Activated naive CD4-positive, alpha-beta T cell treated with anti-CD3 and anti-CD28 coated beads, Interleukin-2, amount 10 ng/mL, durations not matched to agents 7 days and 5 days (primary cell): ENCODE measurements at regions not wholly inside any gene's neighbourhood (a gene's known extent, or its start where the extent isn't known, plus 50 kb on each side); places are given as distances from the start of the nearest gene placed in this dataset.

Experiments used
- CTCF ChIA-PET: fragments of 350-600 bp; sonication (Branson Sonifier 250); formaldehyde crosslinking; loops from one replicate; lab custom pipeline; 2021; ENCODE audit warnings: antibody characterized with exemption; lab: Charles Lee
- DNase-seq: peaks from one replicate; pipeline ENCODE4 v3.0.0-alpha.2; 2020
- H3K27ac Mint-ChIP-seq: one replicate; pipeline ENCODE4 v1.8.0; 2021; ENCODE audit warnings: mild to moderate bottlenecking, moderate library complexity, mixed read lengths
- H3K27me3 Mint-ChIP-seq: one replicate; pipeline ENCODE4 v1.8.0; 2021; ENCODE audit warnings: mild to moderate bottlenecking, mixed read lengths
- H3K36me3 Mint-ChIP-seq: one replicate; pipeline ENCODE4 v1.8.0; 2021; ENCODE audit warnings: mixed read lengths
- H3K4me1 Mint-ChIP-seq: one replicate; pipeline ENCODE4 v1.8.0; 2021; ENCODE audit warnings: mixed read lengths
- H3K4me3 Mint-ChIP-seq: one replicate; pipeline ENCODE4 v1.8.0; 2021; ENCODE audit warnings: mild to moderate bottlenecking, moderate library complexity, mixed read lengths
- H3K9me3 Mint-ChIP-seq: one replicate; pipeline ENCODE4 v1.8.0; 2021; ENCODE audit warnings: mixed read lengths

DNA sequence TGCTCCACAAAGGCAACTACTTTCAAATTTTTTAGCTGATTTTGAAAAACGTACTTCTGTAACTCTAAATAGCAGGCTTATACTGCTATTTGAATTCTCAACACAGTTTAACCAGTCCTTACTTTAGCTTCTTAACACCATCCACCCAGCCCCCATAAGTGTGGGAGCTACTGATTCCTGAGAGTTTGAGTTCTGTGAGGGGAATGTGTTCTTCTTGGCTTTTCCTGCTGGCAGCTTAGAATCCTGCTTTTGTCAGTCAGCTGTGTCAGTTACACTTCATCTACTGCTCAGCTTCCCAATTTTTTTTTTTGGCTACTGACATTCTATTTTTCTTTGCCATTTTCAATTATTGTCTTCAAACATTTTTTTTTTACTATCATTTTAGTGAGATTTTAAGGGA is 440.4 kb downstream of the INSC start:
- no peaks in the 10 kb centered on the region for H3K9me3 Mint-ChIP-seq
- H3K36me3 Mint-ChIP-seq: no peaks in the 10 kb centered on the region
- H3K4me3 Mint-ChIP-seq: no peak overlapping the region
- H3K27ac Mint-ChIP-seq: no peak overlapping the region
- no peaks in the 10 kb centered on the region for H3K4me1 Mint-ChIP-seq
- H3K27me3 Mint-ChIP-seq: no peaks in the 10 kb centered on the region
- CTCF ChIA-PET: no interaction called here
- no peak for DNase-seq

DNA sequence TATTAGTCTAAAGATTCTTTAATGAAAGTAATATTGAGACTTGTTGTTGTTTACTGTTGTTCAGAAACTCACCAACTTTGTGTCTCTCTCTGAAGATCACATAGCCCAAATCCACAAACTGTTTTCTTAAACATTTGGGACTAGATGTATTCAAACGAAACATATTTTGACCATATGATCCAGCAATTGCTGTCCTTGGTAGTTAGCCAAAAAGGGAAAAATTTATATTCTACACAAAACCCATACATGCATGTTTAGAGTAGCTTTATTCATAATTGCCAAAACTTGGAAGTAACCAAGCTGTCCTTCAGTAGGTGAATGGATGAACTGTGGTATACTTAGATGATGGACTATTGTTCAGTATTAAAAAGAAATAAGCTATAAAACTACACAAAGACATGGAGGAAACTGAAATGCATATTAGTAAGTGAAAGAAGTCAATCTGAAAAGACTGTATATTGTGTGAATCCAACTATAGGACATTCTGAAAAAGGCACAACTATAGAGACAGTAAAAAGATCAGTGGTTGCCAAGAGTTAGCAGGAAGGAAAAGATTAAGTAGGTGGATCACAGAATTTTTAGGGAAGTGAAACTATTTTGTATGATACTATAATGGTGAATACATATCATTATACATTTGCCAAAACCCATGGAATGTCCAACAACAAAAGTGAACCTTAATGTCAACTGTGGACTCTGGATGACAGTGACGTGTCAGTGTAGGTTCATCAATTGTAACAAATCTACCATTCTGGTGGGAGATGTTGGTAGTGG is 442.9 kb downstream of the INSC start:
- no peak for DNase-seq
- H3K27me3 Mint-ChIP-seq: no peaks in the 10 kb centered on the region
- CTCF ChIA-PET: no interaction called here
- no peaks in the 10 kb centered on the region for H3K9me3 Mint-ChIP-seq
- no peak overlapping the region for H3K4me3 Mint-ChIP-seq
- H3K4me1 Mint-ChIP-seq: no peaks in the 10 kb centered on the region
- no peak overlapping the region for H3K27ac Mint-ChIP-seq
- no peaks in the 10 kb centered on the region for H3K36me3 Mint-ChIP-seq

DNA sequence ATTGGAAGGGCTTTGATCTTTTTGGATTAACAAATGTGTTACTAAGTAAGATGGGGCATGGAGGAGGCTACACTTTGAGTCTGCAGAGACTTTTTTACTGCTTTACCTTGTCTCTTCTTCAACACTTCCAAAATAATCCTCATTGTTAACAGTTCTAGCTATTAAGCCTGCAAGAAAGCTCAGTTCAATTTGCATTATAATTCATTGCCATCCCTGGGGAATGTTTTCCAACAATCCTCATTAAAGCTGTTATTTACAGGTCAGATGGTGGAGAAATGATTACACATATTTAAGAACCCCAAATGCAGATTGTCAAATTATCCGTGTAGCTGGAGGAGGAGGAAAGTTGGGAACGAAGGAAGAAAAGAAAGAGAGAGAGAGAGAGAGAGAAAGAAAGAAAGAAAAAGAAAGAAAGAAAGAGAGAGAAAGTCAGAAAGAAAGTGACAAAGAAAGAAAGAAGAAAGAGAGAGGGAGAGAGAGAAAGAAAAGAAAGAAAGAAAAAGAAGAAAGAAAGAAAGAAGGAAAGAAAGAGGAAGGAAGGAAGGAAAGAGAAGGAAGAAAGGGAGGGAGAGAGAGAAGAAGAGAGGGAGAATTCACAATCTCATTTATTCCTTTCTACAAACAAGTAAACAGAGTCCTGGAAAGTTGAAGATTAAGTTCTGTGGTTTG is 443.9 kb downstream of the INSC start:
- Mint-ChIP-seq H3K27me3 (no peaks in the 10 kb centered on the region), H3K4me3 (no peak overlapping the region), H3K4me1 (no peaks in the 10 kb centered on the region), H3K27ac (no peak overlapping the region), H3K36me3 (no peaks in the 10 kb centered on the region), H3K9me3 (no peaks in the 10 kb centered on the region)
- CTCF ChIA-PET: no interaction called here
- DNase-seq: no peak

DNA sequence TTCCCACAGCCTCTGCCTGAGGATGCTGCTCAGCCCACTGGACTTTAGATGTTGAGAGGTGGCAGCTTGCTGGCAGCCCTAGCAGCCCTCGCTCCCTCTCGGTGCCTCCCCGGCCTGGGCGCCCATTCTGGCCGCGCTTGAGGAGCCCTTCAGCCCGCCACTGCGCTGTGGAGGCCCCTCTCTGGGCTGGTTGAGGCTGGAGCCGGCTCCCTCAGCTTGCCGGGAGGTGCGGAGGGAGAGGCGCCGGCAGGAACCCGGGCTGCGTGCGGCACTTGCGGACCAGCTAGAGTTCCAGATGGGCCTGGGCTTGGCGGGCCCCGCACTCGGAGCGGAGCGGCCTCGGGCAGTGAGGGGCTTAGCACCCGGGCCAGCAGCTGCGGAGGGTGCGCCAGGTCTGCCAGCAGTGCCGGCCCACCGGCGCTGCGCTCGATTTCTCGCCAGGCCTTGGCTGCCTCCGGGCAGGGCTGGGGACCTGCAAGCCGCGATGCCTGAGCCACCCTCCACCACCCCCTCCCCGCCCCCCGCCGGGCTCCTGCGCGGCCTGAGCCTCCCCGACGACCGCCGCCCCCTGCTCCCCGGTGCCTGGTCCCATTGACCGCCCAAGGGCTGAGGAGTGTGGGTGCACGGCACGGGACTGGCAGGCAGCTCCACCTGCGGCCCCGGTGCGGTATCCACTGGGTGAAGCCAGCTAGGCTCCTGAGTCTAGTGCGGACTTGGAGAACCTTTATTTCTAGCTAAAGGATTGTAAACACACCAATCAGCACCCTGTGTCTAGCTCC is 446.2 kb downstream of the INSC start:
- no peak for DNase-seq
- H3K4me1 Mint-ChIP-seq: no peaks in the 10 kb centered on the region
- no peak overlapping the region for H3K27ac Mint-ChIP-seq
- CTCF ChIA-PET: no interaction called here
- no peaks in the 10 kb centered on the region for H3K9me3 Mint-ChIP-seq
- H3K36me3 Mint-ChIP-seq: no peaks in the 10 kb centered on the region
- H3K27me3 Mint-ChIP-seq: no peaks in the 10 kb centered on the region
- no peak overlapping the region for H3K4me3 Mint-ChIP-seq

DNA sequence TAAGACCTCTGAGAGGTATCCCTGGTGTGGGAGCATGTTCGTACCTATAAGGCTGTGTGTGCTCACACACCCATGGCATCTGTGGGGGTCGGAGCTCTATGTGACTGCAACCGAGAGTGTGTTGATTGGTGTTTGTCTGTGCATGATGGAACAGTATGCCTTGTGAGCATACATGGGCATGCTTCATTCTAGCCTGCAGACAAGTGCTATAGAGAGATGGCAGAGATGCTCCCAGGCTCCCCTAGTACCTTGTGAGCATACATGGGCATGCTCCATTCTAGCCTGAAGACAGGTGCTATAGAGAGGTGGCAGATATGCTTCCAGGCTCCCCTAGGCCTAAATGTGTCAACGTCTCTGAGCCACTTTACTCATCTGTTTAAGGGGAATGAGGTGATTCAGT is 447.5 kb downstream of the INSC start:
- Mint-ChIP-seq H3K9me3 (no peaks in the 10 kb centered on the region), H3K4me1 (no peaks in the 10 kb centered on the region), H3K4me3 (no peak overlapping the region), H3K27me3 (no peaks in the 10 kb centered on the region), H3K36me3 (no peaks in the 10 kb centered on the region), H3K27ac (no peak overlapping the region)
- CTCF ChIA-PET: no interaction called here
- DNase-seq: no peak

DNA sequence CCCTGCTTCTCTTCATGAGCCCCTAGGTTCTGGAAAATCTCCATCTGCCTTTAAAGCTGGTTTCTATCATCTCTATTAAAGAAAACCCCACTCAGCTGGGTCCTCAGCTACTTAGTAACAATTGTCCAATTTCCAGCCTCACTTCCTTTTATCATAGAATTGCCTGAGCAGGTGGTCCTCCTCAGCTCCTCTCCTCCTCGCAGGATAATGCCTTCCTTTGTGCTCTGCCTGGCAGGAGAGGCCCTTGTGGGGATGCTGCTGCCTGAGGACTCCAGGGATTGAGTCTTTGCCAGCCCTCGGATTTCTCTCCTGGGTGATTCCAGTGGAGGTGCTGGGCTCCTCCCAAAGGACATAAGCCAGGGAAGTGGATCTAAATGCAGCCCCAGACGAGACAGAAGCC is 448.3 kb downstream of the INSC start:
- CTCF ChIA-PET: interaction anchor here (0.7 kb wide), 1 partner anchor 192 kb away, joined by 3 read pairs; no protein-coding TSS in a partner anchor
- H3K4me3 Mint-ChIP-seq: no peak overlapping the region
- H3K36me3 Mint-ChIP-seq: no peaks in the 10 kb centered on the region
- no peak overlapping the region for H3K27ac Mint-ChIP-seq
- H3K4me1 Mint-ChIP-seq: no peaks in the 10 kb centered on the region
- H3K27me3 Mint-ChIP-seq: no peaks in the 10 kb centered on the region
- no peaks in the 10 kb centered on the region for H3K9me3 Mint-ChIP-seq
- DNase-seq: no peak

- DNase-seq: no peak
- CTCF ChIA-PET: no interaction called here
- Mint-ChIP-seq H3K9me3 (no peaks in the 10 kb centered on the region), H3K4me1 (no peaks in the 10 kb centered on the region), H3K36me3 (no peaks in the 10 kb centered on the region), H3K27ac (no peak overlapping the region), H3K27me3 (no peaks in the 10 kb centered on the region), H3K4me3 (no peak overlapping the region)
These were observed 451.2 kb downstream of the INSC start for GRCh38 chr11:15565880-15566279.

- H3K27me3 Mint-ChIP-seq: no peaks in the 10 kb centered on the region
- no peaks in the 10 kb centered on the region for H3K4me1 Mint-ChIP-seq
- DNase-seq: no peak
- H3K9me3 Mint-ChIP-seq: no peaks in the 10 kb centered on the region
- H3K36me3 Mint-ChIP-seq: no peaks in the 10 kb centered on the region
- H3K4me3 Mint-ChIP-seq: no peak overlapping the region
- no peak overlapping the region for H3K27ac Mint-ChIP-seq
- CTCF ChIA-PET: no interaction called here
These were observed 453.7 kb downstream of the INSC start for GRCh38 chr11:15568440-15568839.

GRCh38 chr11:15569305-15570025 is 454.7 kb downstream of the INSC start:
- DNase-seq: no peak
- no peaks in the 10 kb centered on the region for H3K4me1 Mint-ChIP-seq
- H3K27ac Mint-ChIP-seq: no peak overlapping the region
- H3K36me3 Mint-ChIP-seq: no peaks in the 10 kb centered on the region
- no peaks in the 10 kb centered on the region for H3K9me3 Mint-ChIP-seq
- no peak overlapping the region for H3K4me3 Mint-ChIP-seq
- CTCF ChIA-PET: no interaction called here
- H3K27me3 Mint-ChIP-seq: no peaks in the 10 kb centered on the region

GRCh38 chr11:15575409-15575808 is 460.7 kb downstream of the INSC start:
- no peak overlapping the region for H3K4me3 Mint-ChIP-seq
- H3K36me3 Mint-ChIP-seq: no peaks in the 10 kb centered on the region
- no peaks in the 10 kb centered on the region for H3K4me1 Mint-ChIP-seq
- H3K27me3 Mint-ChIP-seq: no peaks in the 10 kb centered on the region
- no peak overlapping the region for H3K27ac Mint-ChIP-seq
- DNase-seq: no peak
- no peaks in the 10 kb centered on the region for H3K9me3 Mint-ChIP-seq
- CTCF ChIA-PET: no interaction called here

DNA sequence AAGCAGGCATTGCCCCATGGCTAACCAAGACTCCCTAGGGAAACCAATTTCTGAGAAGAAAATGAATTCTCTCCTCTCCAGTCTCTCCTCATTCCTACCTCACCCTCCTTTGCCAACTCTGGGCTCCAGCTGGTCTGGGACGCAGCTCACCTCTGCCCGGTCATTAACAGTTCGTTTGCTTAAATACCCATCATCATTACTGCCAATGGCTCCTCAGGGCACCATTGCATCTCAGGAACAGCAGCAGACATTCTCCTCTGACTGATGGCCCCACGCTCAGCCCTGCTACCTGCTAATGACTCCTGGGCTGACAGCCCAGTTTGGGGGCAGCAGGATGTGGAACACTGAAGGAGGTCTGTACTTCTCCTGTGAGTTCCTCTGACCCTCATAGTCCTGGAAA is 462.0 kb downstream of the INSC start:
- no peak for DNase-seq
- no peak overlapping the region for H3K27ac Mint-ChIP-seq
- no peaks in the 10 kb centered on the region for H3K4me1 Mint-ChIP-seq
- no peaks in the 10 kb centered on the region for H3K9me3 Mint-ChIP-seq
- H3K4me3 Mint-ChIP-seq: no peak overlapping the region
- no peaks in the 10 kb centered on the region for H3K27me3 Mint-ChIP-seq
- CTCF ChIA-PET: no interaction called here
- H3K36me3 Mint-ChIP-seq: no peaks in the 10 kb centered on the region

GRCh38 chr11:15577519-15577918 is 462.8 kb downstream of the INSC start:
- Mint-ChIP-seq H3K27me3 (no peaks in the 10 kb centered on the region), H3K4me1 (no peaks in the 10 kb centered on the region), H3K4me3 (no peak overlapping the region), H3K36me3 (no peaks in the 10 kb centered on the region), H3K9me3 (no peaks in the 10 kb centered on the region), H3K27ac (no peak overlapping the region)
- CTCF ChIA-PET: no interaction called here
- no peak for DNase-seq

- DNase-seq: no peak
- H3K36me3 Mint-ChIP-seq: no peaks in the 10 kb centered on the region
- H3K4me3 Mint-ChIP-seq: no peak overlapping the region
- no peaks in the 10 kb centered on the region for H3K27me3 Mint-ChIP-seq
- H3K4me1 Mint-ChIP-seq: no peaks in the 10 kb centered on the region
- H3K9me3 Mint-ChIP-seq: no peaks in the 10 kb centered on the region
- CTCF ChIA-PET: no interaction called here
- no peak overlapping the region for H3K27ac Mint-ChIP-seq
These were observed 464.7 kb downstream of the INSC start for GRCh38 chr11:15579287-15580001.
